ENCODE measurements at regions not wholly inside any gene's neighbourhood (a gene's known extent, or its start where the extent isn't known, plus 50 kb on each side); places are given as distances from the start of the nearest gene placed in this dataset.
"Not testable (repeated sequence)": the region's sequence is repeated elsewhere in the genome, so short reads cannot be mapped to it uniquely, and the experiment has no call there.

DNA sequence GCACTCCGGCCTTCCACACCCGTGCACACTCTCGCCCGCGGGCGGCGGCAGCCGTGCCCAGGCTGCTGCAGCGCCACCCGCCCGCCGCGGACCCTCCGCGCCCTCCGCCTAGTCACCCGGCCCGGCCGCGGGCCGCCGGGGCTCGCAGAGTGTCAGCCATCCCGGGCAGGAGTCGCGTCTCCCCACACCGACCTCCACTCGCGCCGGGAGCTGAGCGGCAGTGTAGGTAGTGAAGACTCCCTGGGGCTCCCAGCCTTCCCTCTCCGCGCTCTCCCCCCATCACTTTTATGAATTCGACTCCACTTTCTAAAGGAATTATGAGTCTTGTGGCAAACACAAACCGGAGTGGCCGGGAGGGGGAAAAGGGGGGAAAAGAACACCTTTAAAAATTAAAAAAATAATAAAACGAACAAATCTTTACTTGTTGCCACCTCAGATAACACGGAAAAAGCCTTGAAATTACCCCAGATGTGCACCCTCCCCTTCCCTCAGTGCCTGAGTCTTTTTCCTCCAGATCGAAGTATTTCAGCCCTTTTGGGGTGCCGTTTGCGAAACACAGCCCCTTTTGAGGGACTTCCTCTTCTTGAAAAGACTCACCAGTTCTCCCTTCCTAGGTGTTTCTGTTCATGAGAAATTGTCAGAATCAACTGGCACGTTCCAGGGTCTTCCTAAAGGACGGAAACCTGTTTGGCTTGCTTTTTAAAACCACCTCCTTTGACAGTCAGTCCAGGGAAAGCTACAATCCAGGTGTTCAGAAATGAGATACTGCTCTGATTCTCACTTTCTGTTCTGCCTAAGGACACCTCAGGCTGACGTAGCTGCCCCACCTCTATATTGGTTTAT, 72.4 kb upstream of the NBPF8 start:
- H3K27ac ChIP-seq (ENCODE audit: extremely low read depth, low read depth, low read length); intact Hi-C loops (cut with micrococcal nuclease); CTCF ChIA-PET (ENCODE audit: low intra/inter-chr PET ratio); POLR2A ChIA-PET; H3K27me3 ChIP-seq (ENCODE audit: control insufficient read depth in 2 of 2, insufficient read depth in 2 of 2, low read length in 2 of 2); H3K79me2 ChIP-seq (ENCODE audit: control insufficient read depth, insufficient read depth, low read length); BruUV-seq (replicated peaks); H3K4me2 ChIP-seq (ENCODE audit: insufficient read depth, low read length); in situ Hi-C loops (cut with MboI); H4K20me1 ChIP-seq (replicated peaks; ENCODE audit: control insufficient read depth, insufficient read depth, low read length); H3K9me1 ChIP-seq (ENCODE audit: control insufficient read depth, insufficient read depth, low read length); H2AFZ ChIP-seq (ENCODE audit: low read depth, low read length); ATAC-seq; H3K36me3 ChIP-seq (ENCODE audit: control insufficient read depth, insufficient read depth, low read length); H3K4me1 ChIP-seq (replicated peaks in 1 of 2; ENCODE audit: control insufficient read depth in 2 of 2, insufficient read depth in 2 of 2, low read length in 2 of 2); FAIRE-seq; H3K9ac ChIP-seq (ENCODE audit: insufficient read depth in 1 of 2, low read depth in 2 of 2, low read length in 2 of 2); H3K9me3 ChIP-seq (replicated peaks; ENCODE audit: control insufficient read depth, insufficient read depth, low read depth, low read length); DNase-seq (ENCODE audit: extremely low read depth in 1 of 4, low spot score in 3 of 4): not testable (repeated sequence)
- WGBS (ENCODE audit: insufficient coverage, low coverage, missing lambda C conversion rate) = 7% methylated on average over 18 of the region's 44 CpGs
- peak overlapping the region; percentile 46 for H3K4me3 ChIP-seq
- TF ChIP-seq SPI1 (IDR thresholded peaks at IDR 0.05; ENCODE audit: borderline replicate concordance, low read depth, low read length) (peak; percentile 66; the same call in 1 of the 2 replicates), RBFOX2 (IDR thresholded peaks at IDR 0.05; ENCODE audit: low read depth, low read length) (peak; percentile 46; the same call in 1 of the 2 replicates), POLR2G (IDR thresholded peaks at IDR 0.05; ENCODE audit: low read depth, low read length) (peak; percentile 54)

GRCh38 chr1:120341756-120342155, 73.1 kb upstream of the NBPF8 start:
- H3K79me2 ChIP-seq (ENCODE audit: control insufficient read depth, insufficient read depth, low read length); FAIRE-seq; H3K36me3 ChIP-seq (ENCODE audit: control insufficient read depth, insufficient read depth, low read length); H3K9me1 ChIP-seq (ENCODE audit: control insufficient read depth, insufficient read depth, low read length); H3K27me3 ChIP-seq (ENCODE audit: control insufficient read depth in 2 of 2, insufficient read depth in 2 of 2, low read length in 2 of 2); H3K9me3 ChIP-seq (replicated peaks; ENCODE audit: control insufficient read depth, insufficient read depth, low read depth, low read length); in situ Hi-C loops (cut with MboI); CTCF ChIA-PET (ENCODE audit: low intra/inter-chr PET ratio); H4K20me1 ChIP-seq (replicated peaks; ENCODE audit: control insufficient read depth, insufficient read depth, low read length); POLR2A ChIA-PET; intact Hi-C loops (cut with micrococcal nuclease); H3K4me1 ChIP-seq (replicated peaks in 1 of 2; ENCODE audit: control insufficient read depth in 2 of 2, insufficient read depth in 2 of 2, low read length in 2 of 2): not testable (repeated sequence)
- Histone ChIP-seq H3K4me3 (peak overlapping the region; percentile 46), H3K9ac (ENCODE audit: insufficient read depth in 1 of 2, low read depth in 2 of 2, low read length in 2 of 2) (peak overlapping the region; percentile 56 to 81; a peak in 3 of 4 replicates), H3K27ac (ENCODE audit: extremely low read depth, low read depth, low read length) (0 out of 3 replicates have a peak overlapping the region, but pooled peaks have one; percentile 41), H3K4me2 (ENCODE audit: insufficient read depth, low read length) (peak overlapping the region; percentile 70), H2AFZ (ENCODE audit: low read depth, low read length) (peak overlapping the region; percentile 80)
- BruUV-seq (replicated peaks) = TSS peak; percentile 84
- ATAC-seq (peak; percentile 82), DNase-seq (ENCODE audit: extremely low read depth in 1 of 4, low spot score in 3 of 4) (peak in 1 of 4 experiments; percentile 57)
- 0% methylated on average over 2 of the region's 24 CpGs for WGBS (ENCODE audit: insufficient coverage, low coverage, missing lambda C conversion rate)
- peak; percentile 66 for TF ChIP-seq POLR2G (IDR thresholded peaks at IDR 0.05; ENCODE audit: low read depth, low read length)
- TF ChIP-seq RBFOX2 (IDR thresholded peaks at IDR 0.05; ENCODE audit: low read depth, low read length) = peak; percentile 62
- TF ChIP-seq SUPT5H (IDR thresholded peaks at IDR 0.05) = peak; percentile 43; the same call in 1 of the 2 replicates
- 0 out of 2 replicates have a peak, but pooled peaks have one; percentile 8 for TF ChIP-seq ZBTB7A (IDR thresholded peaks at IDR 0.05; ENCODE audit: borderline replicate concordance, control insufficient read depth, low read depth, low read length)
- peak; percentile 49 for TF ChIP-seq ETV1 (tag; conservative IDR thresholded peaks at IDR 0.05; ENCODE audit: low read depth)
- 0 out of 2 replicates have a peak, but pooled peaks have one; percentile 19 for TF ChIP-seq SMAD4 (CRISPR knock-in tag; conservative IDR thresholded peaks at IDR 0.05)
- TF ChIP-seq, protein P1, sequence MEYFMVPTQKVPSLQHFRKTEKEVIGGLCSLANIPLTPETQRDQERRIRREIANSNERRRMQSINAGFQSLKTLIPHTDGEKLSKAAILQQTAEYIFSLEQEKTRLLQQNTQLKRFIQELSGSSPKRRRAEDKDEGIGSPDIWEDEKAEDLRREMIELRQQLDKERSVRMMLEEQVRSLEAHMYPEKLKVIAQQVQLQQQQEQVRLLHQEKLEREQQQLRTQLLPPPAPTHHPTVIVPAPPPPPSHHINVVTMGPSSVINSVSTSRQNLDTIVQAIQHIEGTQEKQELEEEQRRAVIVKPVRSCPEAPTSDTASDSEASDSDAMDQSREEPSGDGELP (CRISPR knock-in tag; IDR thresholded peaks at IDR 0.05; ENCODE audit: borderline replicate concordance) = peak; percentile 58; the same call in 1 of the 2 replicates
- peak; percentile 30 for TF ChIP-seq TAF9B (IDR thresholded peaks at IDR 0.05; ENCODE audit: partially characterized antibody)
- 0 out of 4 replicates have a peak, but pooled peaks of 1 of the 2 experiments have one; percentile 45 for TF ChIP-seq MNT (conservative IDR thresholded peaks at IDR 0.05)
- TF ChIP-seq TAF7 (tag; IDR thresholded peaks at IDR 0.05) = 0 out of 2 replicates have a peak, but pooled peaks have one; percentile 25

Data from K562 (cell line).